Cardiac muscle cell (in vitro differentiated cells and primary cell): ENCODE measurements at regions not wholly inside any gene's neighbourhood (a gene's known extent, or its start where the extent isn't known, plus 50 kb on each side); places are given as distances from the start of the nearest gene placed in this dataset.

Experiments used
- DNase-seq, 2 donors: peaks; one replicate each; pipeline versions ENCODE4 v3.0.0 to v3.0.0-alpha.2; 2010 to 2017; ENCODE audit warnings: low read depth in 1 of 2, low spot score in 1 of 2
- H3K27ac ChIP-seq: fragments of 200-600 bp; sonication (generic); 2 replicates; pipeline ENCODE4 v1.5.1; 2016
- H3K27me3 ChIP-seq: fragments of 200-600 bp; sonication (generic); 2 replicates; pipeline ENCODE4 v1.6.0; 2016; ENCODE audit warnings: control low read depth
- H3K36me3 ChIP-seq: fragments of 200-600 bp; sonication (generic); 2 replicates; pipeline ENCODE4 v1.5.1; 2016; ENCODE audit warnings: control low read depth
- H3K4me1 ChIP-seq: fragments of 200-600 bp; sonication (generic); 2 replicates; pipeline ENCODE4 v1.8.1; 2017; ENCODE audit warnings: low read depth, mild to moderate bottlenecking, mixed run types
- H3K4me3 ChIP-seq: fragments of 200-600 bp; sonication (generic); 2 replicates; pipeline ENCODE4 v1.5.1; 2016; ENCODE audit warnings: mild to moderate bottlenecking
- H3K9me3 ChIP-seq: fragments of 200-600 bp; sonication (generic); 2 replicates; pipeline ENCODE4 v1.5.1; 2017; ENCODE audit warnings: low read depth, mild to moderate bottlenecking, control low read depth
- CTCF ChIP-seq: IDR thresholded peaks from 2 replicates; pipeline ENCODE4 v1.5.1; 2012; ENCODE audit warnings: low read depth, mild to moderate bottlenecking, low read length

GRCh38 chr11:130544266-130544665 is 95.8 kb downstream of the ADAMTS15 start:
- Histone ChIP-seq H3K27me3 (no peaks in the 10 kb centered on the region), H3K36me3 (no peaks in the 10 kb centered on the region), H3K4me1 (no peaks in the 10 kb centered on the region), H3K9me3 (no peaks in the 10 kb centered on the region), H3K27ac (no peak overlapping the region), H3K4me3 (no peak overlapping the region)
- DNase-seq: no peak
- no peak for TF ChIP-seq CTCF

GRCh38 chr11:130545449-130546072 is 97.1 kb downstream of the ADAMTS15 start:
- H3K27me3 ChIP-seq: no peaks in the 10 kb centered on the region
- no peaks in the 10 kb centered on the region for H3K36me3 ChIP-seq
- H3K27ac ChIP-seq: no peak overlapping the region
- TF ChIP-seq CTCF: no peak
- H3K9me3 ChIP-seq: no peaks in the 10 kb centered on the region
- H3K4me3 ChIP-seq: no peak overlapping the region
- no peaks in the 10 kb centered on the region for H3K4me1 ChIP-seq
- no peak for DNase-seq

GRCh38 chr11:130546438-130546837 is 98.0 kb downstream of the ADAMTS15 start:
- H3K36me3 ChIP-seq: no peaks in the 10 kb centered on the region
- peaks cover 8% of the 10 kb centered on the region for H3K4me1 ChIP-seq
- no peaks in the 10 kb centered on the region for H3K9me3 ChIP-seq
- H3K27ac ChIP-seq: no peak overlapping the region
- no peak for TF ChIP-seq CTCF
- no peak for DNase-seq
- no peaks in the 10 kb centered on the region for H3K27me3 ChIP-seq
- H3K4me3 ChIP-seq: no peak overlapping the region

GRCh38 chr11:130546901-130547694 is 98.7 kb downstream of the ADAMTS15 start:
- TF ChIP-seq CTCF: no peak
- no peak overlapping the region for H3K27ac ChIP-seq

GRCh38 chr11:130547761-130548490 is 99.5 kb downstream of the ADAMTS15 start:
- H3K36me3 ChIP-seq: no peaks in the 10 kb centered on the region
- H3K4me1 ChIP-seq: peaks cover 11% of the 10 kb centered on the region
- no peak for DNase-seq
- TF ChIP-seq CTCF: no peak
- no peak overlapping the region for H3K27ac ChIP-seq
- no peaks in the 10 kb centered on the region for H3K9me3 ChIP-seq
- no peaks in the 10 kb centered on the region for H3K27me3 ChIP-seq
- no peak overlapping the region for H3K4me3 ChIP-seq

More at GRCh38 chr11:130546901-130547694, 98.7 kb downstream of the ADAMTS15 start:
- Histone ChIP-seq H3K4me1 (peaks cover 11% of the 10 kb centered on the region), H3K9me3 (no peaks in the 10 kb centered on the region), H3K27me3 (no peaks in the 10 kb centered on the region), H3K36me3 (no peaks in the 10 kb centered on the region), H3K4me3 (no peak overlapping the region)
- no peak for DNase-seq
